ENCODE measurements at regions not wholly inside any gene's neighbourhood (a gene's known extent, or its start where the extent isn't known, plus 50 kb on each side); places are given as distances from the start of the nearest gene placed in this dataset.

DNA sequence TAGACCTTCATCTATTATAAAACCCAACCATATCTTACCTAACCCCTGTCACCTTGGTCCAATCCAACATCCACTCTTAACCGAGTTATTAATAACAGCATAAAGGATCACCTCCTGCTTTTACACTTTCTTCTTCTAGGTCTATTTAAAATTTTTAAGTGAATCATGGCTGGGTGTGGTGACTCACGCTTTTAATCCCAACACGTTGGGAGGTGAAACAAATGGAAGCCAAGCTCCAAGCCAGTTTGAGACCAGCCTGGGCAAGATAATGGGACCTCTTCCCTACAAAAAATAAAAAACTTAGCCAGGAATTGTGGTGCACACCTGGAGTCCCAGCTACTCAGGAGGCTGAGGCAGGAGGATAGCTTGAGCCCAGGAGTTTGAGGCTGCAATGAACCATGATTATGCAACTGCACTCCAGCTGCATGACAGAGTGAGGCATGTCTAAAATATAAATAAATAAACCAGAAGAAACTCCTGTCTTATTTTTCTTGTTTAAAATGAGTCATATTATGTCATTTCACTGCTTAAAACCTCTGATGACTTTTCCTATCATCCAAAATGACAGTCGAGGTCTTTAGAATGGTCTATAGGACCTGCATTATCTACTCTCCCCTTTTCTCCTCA lies 188.4 kb downstream of the GASK1B start (continued):
- TF ChIP-seq REST (IDR thresholded peaks at IDR 0.05; ENCODE audit: low read depth, low read length): no peak
- TF ChIP-seq IRF3 (IDR thresholded peaks at IDR 0.05): no peak
- TF ChIP-seq KAT2A (conservative IDR thresholded peaks at IDR 0.05; ENCODE audit: control insufficient read depth, low read depth, low read length): no peak
- no peak for TF ChIP-seq GABPA (IDR thresholded peaks at IDR 0.05; ENCODE audit: low read depth)
- no peak for TF ChIP-seq TCF7 (IDR thresholded peaks at IDR 0.05; ENCODE audit: borderline replicate concordance)
- TF ChIP-seq CREM (IDR thresholded peaks at IDR 0.05; ENCODE audit: low read depth): no peak

GRCh38 chr4:157983300-157983699 lies 189.5 kb downstream of the GASK1B start:
- Histone ChIP-seq H3K9ac (ENCODE audit: control insufficient read depth, insufficient read depth, low read length) (no peak overlapping the region), H3K79me2 (ENCODE audit: control insufficient read depth, insufficient read depth, low read length) (no peaks in the 10 kb centered on the region), H3K4me2 (ENCODE audit: control insufficient read depth, insufficient read depth) (no peak overlapping the region), H3K4me1 (ENCODE audit: control insufficient read depth, insufficient read depth, low read length) (no peaks in the 10 kb centered on the region), H2AFZ (ENCODE audit: control insufficient read depth, low read depth, low read length) (no peak overlapping the region), H3K27me3 (replicated peaks in 1 of 2; ENCODE audit: control insufficient read depth in 2 of 2, insufficient read depth in 2 of 2, low read length in 1 of 2) (no peaks in the 10 kb centered on the region; a peak in 1 of 4 replicates), H3K27ac (ENCODE audit: control insufficient read depth, insufficient read depth) (no peak overlapping the region), H3K9me3 (replicated peaks; ENCODE audit: control insufficient read depth, insufficient read depth, low read length) (no peaks in the 10 kb centered on the region), H3K36me3 (ENCODE audit: control insufficient read depth in 2 of 2, insufficient read depth in 2 of 2, low read length in 1 of 2) (no peaks in the 10 kb centered on the region), H4K20me1 (ENCODE audit: control insufficient read depth, insufficient read depth) (no peaks in the 10 kb centered on the region), H3K4me3 (no peak overlapping the region)
- DNase-seq (ENCODE audit: low read depth, low spot score) (no peak), ATAC-seq (no peak), FAIRE-seq (no peak)
- no TSS peak for BruUV-seq (replicated peaks)
- RAD21 ChIA-PET (ENCODE audit: unreplicated experiment): no interaction called here
- POLR2A ChIA-PET: no interaction called here
- WGBS (ENCODE audit: insufficient coverage, insufficient replicate concordance, low lambda C conversion rate, missing lambda C conversion rate): 43% methylated on average over 6 of the region's 6 CpGs
- CTCF ChIA-PET: no interaction called here
- intact Hi-C loops (cut with micrococcal nuclease; ENCODE audit: unreplicated experiment): no loop called here
- in situ Hi-C loops (cut with MboI): no loop called here
- SMC1A ChIA-PET (ENCODE audit: uncharacterized antibody, unreplicated experiment): no interaction called here
- no peak for TF ChIP-seq DPF2 (IDR thresholded peaks at IDR 0.05)
- TF ChIP-seq NFYA (IDR thresholded peaks at IDR 0.05; ENCODE audit: borderline replicate concordance, low read depth, low read length): no peak
- no peak for TF ChIP-seq SREBF2 (IDR thresholded peaks at IDR 0.05; ENCODE audit: low read length)
- TF ChIP-seq, protein P1, sequence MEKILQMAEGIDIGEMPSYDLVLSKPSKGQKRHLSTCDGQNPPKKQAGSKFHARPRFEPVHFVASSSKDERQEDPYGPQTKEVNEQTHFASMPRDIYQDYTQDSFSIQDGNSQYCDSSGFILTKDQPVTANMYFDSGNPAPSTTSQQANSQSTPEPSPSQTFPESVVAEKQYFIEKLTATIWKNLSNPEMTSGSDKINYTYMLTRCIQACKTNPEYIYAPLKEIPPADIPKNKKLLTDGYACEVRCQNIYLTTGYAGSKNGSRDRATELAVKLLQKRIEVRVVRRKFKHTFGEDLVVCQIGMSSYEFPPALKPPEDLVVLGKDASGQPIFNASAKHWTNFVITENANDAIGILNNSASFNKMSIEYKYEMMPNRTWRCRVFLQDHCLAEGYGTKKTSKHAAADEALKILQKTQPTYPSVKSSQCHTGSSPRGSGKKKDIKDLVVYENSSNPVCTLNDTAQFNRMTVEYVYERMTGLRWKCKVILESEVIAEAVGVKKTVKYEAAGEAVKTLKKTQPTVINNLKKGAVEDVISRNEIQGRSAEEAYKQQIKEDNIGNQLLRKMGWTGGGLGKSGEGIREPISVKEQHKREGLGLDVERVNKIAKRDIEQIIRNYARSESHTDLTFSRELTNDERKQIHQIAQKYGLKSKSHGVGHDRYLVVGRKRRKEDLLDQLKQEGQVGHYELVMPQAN (conservative IDR thresholded peaks at IDR 0.05): no peak
- no peak for TF ChIP-seq ZNF622 (IDR thresholded peaks at IDR 0.05)
- no peak for TF ChIP-seq JUNB (IDR thresholded peaks at IDR 0.05)
- TF ChIP-seq ZBED1 (IDR thresholded peaks at IDR 0.05; ENCODE audit: borderline replicate concordance): no peak
- no peak for TF ChIP-seq FOXM1 (IDR thresholded peaks at IDR 0.05; ENCODE audit: low read depth, low read length)
- TF ChIP-seq ZNF274 (IDR thresholded peaks at IDR 0.05; ENCODE audit: insufficient read depth, insufficient read length): no peak
- no peak for TF ChIP-seq KAT2A (conservative IDR thresholded peaks at IDR 0.05; ENCODE audit: control insufficient read depth, low read depth, low read length)
- no peak for TF ChIP-seq RCOR1 (conservative IDR thresholded peaks at IDR 0.05; ENCODE audit: low read depth, low read length)
- no peak for TF ChIP-seq ZNF207 (IDR thresholded peaks at IDR 0.05; ENCODE audit: borderline replicate concordance)
- TF ChIP-seq, protein P2, sequence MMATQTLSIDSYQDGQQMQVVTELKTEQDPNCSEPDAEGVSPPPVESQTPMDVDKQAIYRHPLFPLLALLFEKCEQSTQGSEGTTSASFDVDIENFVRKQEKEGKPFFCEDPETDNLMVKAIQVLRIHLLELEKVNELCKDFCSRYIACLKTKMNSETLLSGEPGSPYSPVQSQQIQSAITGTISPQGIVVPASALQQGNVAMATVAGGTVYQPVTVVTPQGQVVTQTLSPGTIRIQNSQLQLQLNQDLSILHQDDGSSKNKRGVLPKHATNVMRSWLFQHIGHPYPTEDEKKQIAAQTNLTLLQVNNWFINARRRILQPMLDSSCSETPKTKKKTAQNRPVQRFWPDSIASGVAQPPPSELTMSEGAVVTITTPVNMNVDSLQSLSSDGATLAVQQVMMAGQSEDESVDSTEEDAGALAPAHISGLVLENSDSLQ (IDR thresholded peaks at IDR 0.05): no peak
